Fibroblast of villous mesenchyme (primary cell): ENCODE measurements at regions not wholly inside any gene's neighbourhood (a gene's known extent, or its start where the extent isn't known, plus 50 kb on each side); places are given as distances from the start of the nearest gene placed in this dataset.

Source experiments
- DNase-seq: peaks from one replicate; pipeline ENCODE4 v3.0.0-alpha.2; 2010; ENCODE audit warnings: low read depth
- H3K4me3 ChIP-seq: 2 replicates; pipeline ENCODE4 v1.5.1; 2011; ENCODE audit warnings: low read depth, mild to moderate bottlenecking, low read length
- TF ChIP-seq, protein P1 (sequence below): IDR thresholded peaks from 2 replicates; pipeline ENCODE4 v1.5.1; 2012; ENCODE audit warnings: low read depth, mild to moderate bottlenecking, low read length; ENCODE audit not compliant: insufficient read depth

- no peak overlapping the region for H3K4me3 ChIP-seq
- TF ChIP-seq, protein P1, sequence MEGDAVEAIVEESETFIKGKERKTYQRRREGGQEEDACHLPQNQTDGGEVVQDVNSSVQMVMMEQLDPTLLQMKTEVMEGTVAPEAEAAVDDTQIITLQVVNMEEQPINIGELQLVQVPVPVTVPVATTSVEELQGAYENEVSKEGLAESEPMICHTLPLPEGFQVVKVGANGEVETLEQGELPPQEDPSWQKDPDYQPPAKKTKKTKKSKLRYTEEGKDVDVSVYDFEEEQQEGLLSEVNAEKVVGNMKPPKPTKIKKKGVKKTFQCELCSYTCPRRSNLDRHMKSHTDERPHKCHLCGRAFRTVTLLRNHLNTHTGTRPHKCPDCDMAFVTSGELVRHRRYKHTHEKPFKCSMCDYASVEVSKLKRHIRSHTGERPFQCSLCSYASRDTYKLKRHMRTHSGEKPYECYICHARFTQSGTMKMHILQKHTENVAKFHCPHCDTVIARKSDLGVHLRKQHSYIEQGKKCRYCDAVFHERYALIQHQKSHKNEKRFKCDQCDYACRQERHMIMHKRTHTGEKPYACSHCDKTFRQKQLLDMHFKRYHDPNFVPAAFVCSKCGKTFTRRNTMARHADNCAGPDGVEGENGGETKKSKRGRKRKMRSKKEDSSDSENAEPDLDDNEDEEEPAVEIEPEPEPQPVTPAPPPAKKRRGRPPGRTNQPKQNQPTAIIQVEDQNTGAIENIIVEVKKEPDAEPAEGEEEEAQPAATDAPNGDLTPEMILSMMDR: no peak
- no peak for DNase-seq
Measured at GRCh38 chr20:57031867-57032355, 234.5 kb downstream of the BMP7 start.

- H3K4me3 ChIP-seq: no peak overlapping the region
- no peak for DNase-seq
- TF ChIP-seq, protein P1: no peak
Measured at GRCh38 chr20:57032847-57033246, 233.6 kb downstream of the BMP7 start.

DNA sequence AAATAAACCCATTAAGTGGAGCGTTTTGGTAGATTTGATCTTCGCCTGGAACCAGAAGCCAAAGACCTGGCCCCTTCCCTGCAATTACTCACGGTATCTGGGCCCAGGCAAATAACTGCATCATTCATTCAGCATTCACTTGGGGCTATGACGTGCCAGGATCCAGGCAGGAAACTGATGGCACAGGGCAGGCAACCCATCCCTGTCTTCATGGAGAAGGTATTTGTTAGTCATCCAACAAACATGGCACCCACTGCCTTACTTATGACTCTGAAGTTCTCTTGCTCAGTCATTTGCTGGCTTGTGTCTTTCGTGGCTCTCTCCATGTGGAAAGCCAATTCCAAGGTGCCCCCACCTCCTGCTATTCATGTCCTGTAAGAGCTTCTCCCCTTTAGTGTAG is 232.4 kb downstream of the BMP7 start:
- no peak overlapping the region for H3K4me3 ChIP-seq
- no peak for DNase-seq
- TF ChIP-seq, protein P1: no peak

GRCh38 chr20:57037689-57038088 is 228.8 kb downstream of the BMP7 start:
- no peak for DNase-seq
- TF ChIP-seq, protein P1: no peak
- H3K4me3 ChIP-seq: no peak overlapping the region

DNA sequence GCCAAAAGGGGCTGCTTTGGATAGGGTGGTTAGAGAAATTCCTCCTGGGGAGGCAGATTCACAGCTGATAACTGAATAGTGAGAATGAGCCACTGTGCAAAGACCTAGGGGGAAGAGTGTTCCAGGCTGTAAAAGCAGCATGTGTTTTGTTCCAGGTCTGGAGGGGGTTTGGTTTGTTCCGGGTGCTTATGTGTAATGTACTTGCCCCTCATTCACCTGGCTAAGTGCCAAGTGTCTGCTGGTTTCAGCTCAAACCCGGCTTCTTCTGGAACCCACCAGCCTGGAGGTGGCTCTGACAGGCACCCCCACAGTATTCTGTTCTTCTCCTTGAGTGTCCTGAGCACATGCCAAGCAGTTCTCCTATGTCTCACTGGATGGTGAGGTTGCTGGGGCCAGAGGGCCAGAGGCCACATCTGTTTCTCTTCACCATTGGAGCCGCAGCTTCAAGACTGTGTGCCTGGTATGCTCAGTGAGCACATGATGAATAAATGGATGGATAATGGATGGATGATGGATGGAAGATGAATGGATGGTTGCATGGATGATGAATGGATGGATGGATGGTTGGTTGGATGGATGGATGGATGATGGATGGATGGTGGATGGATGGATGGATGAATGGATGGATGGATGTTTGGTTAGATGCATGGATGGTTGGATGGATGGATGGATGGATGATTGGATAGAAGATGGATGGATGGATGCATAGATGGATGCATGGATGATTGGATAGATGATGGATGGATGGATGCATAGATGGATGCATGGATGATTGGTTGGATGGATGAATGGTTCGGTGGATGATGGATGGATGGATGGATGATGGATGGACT is 227.6 kb downstream of the BMP7 start:
- no peak for DNase-seq
- H3K4me3 ChIP-seq: no peak overlapping the region
- TF ChIP-seq, protein P1: no peak

DNA sequence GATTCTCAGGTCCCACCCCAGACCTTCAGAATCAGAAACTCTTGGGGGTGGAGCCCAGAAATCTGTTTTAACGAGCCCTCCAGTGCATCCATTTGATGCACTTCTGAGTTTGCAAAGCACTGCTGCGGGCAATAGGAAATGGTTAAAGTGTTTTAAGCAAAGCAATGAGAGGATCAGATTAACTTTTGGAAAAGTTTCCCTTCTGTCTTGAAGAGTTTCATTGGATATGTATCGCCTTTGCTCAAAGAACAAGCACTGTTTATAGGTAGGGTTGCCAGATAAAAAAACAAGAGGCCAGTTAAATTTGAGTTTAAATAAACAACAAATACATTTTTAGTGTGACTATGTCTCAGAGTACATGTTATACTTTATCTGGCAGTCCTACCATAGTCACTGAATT is 226.0 kb downstream of the BMP7 start:
- TF ChIP-seq, protein P1: no peak
- H3K4me3 ChIP-seq: no peak overlapping the region
- no peak for DNase-seq
